WTC11 (cell line): ENCODE measurements at regions not wholly inside any gene's neighbourhood (a gene's known extent, or its start where the extent isn't known, plus 50 kb on each side); places are given as distances from the start of the nearest gene placed in this dataset.

Experiments used
- ETV6 ChIP-seq: sonication (generic); formaldehyde crosslinking; IDR thresholded peaks from 2 replicates; pipeline ENCODE4 v1.8.1; 2022; ENCODE audit warnings: mild to moderate bottlenecking, missing genetic modification reagents
- FOXJ3 ChIP-seq: sonication (generic); formaldehyde crosslinking; IDR thresholded peaks from 2 replicates; pipeline ENCODE4 v1.9.0; 2021; ENCODE audit warnings: missing genetic modification reagents, mild to moderate bottlenecking, borderline replicate concordance
- FOXP1 ChIP-seq: sonication (generic); formaldehyde crosslinking; IDR thresholded peaks from 2 replicates; pipeline ENCODE4 v1.8.0; 2022; ENCODE audit warnings: missing genetic modification reagents, mild to moderate bottlenecking, moderate library complexity, borderline replicate concordance
- TCF7 ChIP-seq: sonication (generic); formaldehyde crosslinking; IDR thresholded peaks from 2 replicates; pipeline ENCODE4 v1.8.0; 2022; ENCODE audit warnings: mild to moderate bottlenecking, low read depth, missing genetic modification reagents, moderate library complexity
- TF ChIP-seq, protein P1 (sequence below): fragments of 200-600 bp; IDR thresholded peaks from 2 replicates; pipeline ENCODE4 v1.8.0; 2022; ENCODE audit warnings: antibody characterized with exemption

DNA sequence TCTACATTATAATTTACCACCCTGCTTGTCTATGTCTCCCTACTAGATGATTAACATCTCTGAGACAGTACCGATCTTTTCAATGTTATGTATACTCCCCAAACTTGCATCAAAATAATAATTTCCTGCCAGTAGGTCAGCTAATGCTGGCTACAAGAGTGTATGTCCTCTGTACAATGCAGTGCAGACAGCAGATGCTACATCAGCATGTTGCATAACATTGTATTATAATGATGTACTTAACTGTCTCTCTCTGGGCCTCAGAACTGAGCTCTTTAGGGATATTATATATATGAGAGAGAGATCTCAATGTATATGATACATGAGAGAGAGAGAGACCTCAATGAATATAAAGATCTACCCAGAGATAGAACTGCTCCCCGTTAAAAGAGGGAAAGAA lies 456.6 kb downstream of the SHQ1 start:
- TF ChIP-seq, protein P1, sequence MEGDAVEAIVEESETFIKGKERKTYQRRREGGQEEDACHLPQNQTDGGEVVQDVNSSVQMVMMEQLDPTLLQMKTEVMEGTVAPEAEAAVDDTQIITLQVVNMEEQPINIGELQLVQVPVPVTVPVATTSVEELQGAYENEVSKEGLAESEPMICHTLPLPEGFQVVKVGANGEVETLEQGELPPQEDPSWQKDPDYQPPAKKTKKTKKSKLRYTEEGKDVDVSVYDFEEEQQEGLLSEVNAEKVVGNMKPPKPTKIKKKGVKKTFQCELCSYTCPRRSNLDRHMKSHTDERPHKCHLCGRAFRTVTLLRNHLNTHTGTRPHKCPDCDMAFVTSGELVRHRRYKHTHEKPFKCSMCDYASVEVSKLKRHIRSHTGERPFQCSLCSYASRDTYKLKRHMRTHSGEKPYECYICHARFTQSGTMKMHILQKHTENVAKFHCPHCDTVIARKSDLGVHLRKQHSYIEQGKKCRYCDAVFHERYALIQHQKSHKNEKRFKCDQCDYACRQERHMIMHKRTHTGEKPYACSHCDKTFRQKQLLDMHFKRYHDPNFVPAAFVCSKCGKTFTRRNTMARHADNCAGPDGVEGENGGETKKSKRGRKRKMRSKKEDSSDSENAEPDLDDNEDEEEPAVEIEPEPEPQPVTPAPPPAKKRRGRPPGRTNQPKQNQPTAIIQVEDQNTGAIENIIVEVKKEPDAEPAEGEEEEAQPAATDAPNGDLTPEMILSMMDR, result no peak
- TF ChIP-seq TCF7 (no peak), FOXJ3 (CRISPR knock-in tag) (no peak), ETV6 (no peak), FOXP1 (CRISPR knock-in tag) (no peak)
